ENCODE measurements at regions not wholly inside any gene's neighbourhood (a gene's known extent, or its start where the extent isn't known, plus 50 kb on each side); places are given as distances from the start of the nearest gene placed in this dataset.
"Not testable (repeated sequence)": the region's sequence is repeated elsewhere in the genome, so short reads cannot be mapped to it uniquely, and the experiment has no call there.

DNA sequence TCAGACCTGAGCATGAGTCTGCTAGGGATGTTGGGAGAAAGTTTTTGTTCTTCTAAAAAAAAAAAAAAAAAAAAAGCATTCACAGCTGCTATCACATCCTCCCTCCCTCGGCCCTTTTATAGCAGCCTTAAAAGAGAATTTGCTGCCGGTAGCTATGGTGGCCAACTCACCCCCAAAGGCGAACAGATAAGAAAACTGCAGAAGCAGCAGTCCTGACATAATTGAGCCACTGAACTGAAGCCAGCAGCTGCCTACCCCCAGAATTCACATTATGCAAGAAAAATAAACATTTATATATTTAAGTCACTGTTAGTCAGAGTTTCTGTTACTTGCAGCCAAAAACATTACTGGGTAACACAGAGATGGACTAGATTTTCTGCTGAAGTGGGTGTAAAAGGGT, 124.3 kb upstream of the SMARCA2 start:
- TF ChIP-seq CTCF (optimal IDR thresholded peaks at IDR 0.05 in 1 of 3, IDR thresholded peaks at IDR 0.05 in 1 of 3, conservative IDR thresholded peaks at IDR 0.05 in 1 of 3; ENCODE audit: extremely low read depth in 1 of 3, insufficient read depth in 2 of 3, low read length in 3 of 3): no peak
- no peak for TF ChIP-seq EZH2 (IDR thresholded peaks at IDR 0.05; ENCODE audit: low read length)
- FAIRE-seq (no peak), DNase-seq (ENCODE audit: low read depth, low spot score) (no peak)
- dilution Hi-C loops (cut with MboI; ENCODE audit: extremely low pct_ligation_motif_present, low sequenced_read_pairs): no loop called here
- no peak overlapping the region for H2AFZ ChIP-seq (ENCODE audit: control insufficient read depth, low read length)
- H3K9ac ChIP-seq (ENCODE audit: control insufficient read depth, extremely low read depth, insufficient read depth, low read length): no peak overlapping the region
- no peaks in the 10 kb centered on the region for H3K9me1 ChIP-seq (ENCODE audit: control insufficient read depth, extremely low read depth, insufficient read depth, low read length)
- no peaks in the 10 kb centered on the region for H3K9me3 ChIP-seq (ENCODE audit: control insufficient read depth, low read depth, low read length)
- no peaks in the 10 kb centered on the region for H4K20me1 ChIP-seq (ENCODE audit: control insufficient read depth, extremely low read depth, insufficient read depth, low read length)
- no peaks in the 10 kb centered on the region for H3K4me1 ChIP-seq (ENCODE audit: control insufficient read depth, extremely low read depth, insufficient read depth, low read length)
- no peak overlapping the region for H3K4me3 ChIP-seq (ENCODE audit: control insufficient read depth in 2 of 3, extremely low read depth in 1 of 3, insufficient read depth in 2 of 3, low read depth in 1 of 3, low read length in 3 of 3)
- H3K36me3 ChIP-seq (ENCODE audit: control insufficient read depth in 2 of 2, extremely low read depth in 1 of 2, insufficient read depth in 2 of 2, low read length in 2 of 2): no peaks in the 10 kb centered on the region
- no peak overlapping the region for H3K27ac ChIP-seq (ENCODE audit: control insufficient read depth, insufficient read depth, low read length)
- H3K4me2 ChIP-seq (ENCODE audit: control insufficient read depth, extremely low read depth, insufficient read depth, low read depth, low read length): no peak overlapping the region
- no peaks in the 10 kb centered on the region for H3K79me2 ChIP-seq (ENCODE audit: control insufficient read depth, insufficient read depth, low read length)
- no peaks in the 10 kb centered on the region for H3K27me3 ChIP-seq (ENCODE audit: control insufficient read depth, extremely low read depth, insufficient read depth, low read length)

DNA sequence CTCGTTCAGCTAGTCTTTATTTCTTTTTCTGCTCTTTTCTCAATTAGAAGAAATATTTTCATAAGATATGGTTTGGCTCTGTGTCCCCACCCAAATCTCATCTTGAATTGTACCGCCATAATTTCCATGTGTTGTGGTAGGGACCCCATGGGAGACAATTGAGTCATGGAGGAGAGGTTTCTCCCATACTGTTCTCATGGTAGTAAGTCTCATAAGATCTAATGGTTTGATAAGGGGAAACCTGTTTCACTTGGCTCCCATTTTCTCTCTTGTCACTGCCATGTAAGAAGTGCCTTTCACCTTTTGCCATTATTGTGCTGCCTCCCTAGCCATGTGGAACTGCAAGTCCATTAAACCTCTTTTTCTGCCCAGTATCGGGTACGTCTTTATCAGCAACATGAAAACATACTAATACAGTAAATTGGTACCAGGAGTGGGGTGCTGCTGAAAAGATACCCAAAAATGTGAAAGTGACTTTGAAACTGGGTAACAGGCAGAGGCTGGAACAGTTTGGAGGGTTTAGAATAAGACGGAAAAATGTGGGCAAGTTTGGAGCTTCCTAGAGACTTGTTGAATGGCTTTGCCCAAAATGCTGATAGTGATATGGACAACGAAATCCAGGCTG, 112.0 kb upstream of the SMARCA2 start:
- H3K79me2 ChIP-seq (ENCODE audit: control insufficient read depth, insufficient read depth, low read length); H3K36me3 ChIP-seq (ENCODE audit: control insufficient read depth in 2 of 2, extremely low read depth in 1 of 2, insufficient read depth in 2 of 2, low read length in 2 of 2); H3K4me3 ChIP-seq (ENCODE audit: control insufficient read depth in 2 of 3, extremely low read depth in 1 of 3, insufficient read depth in 2 of 3, low read depth in 1 of 3, low read length in 3 of 3); H3K4me1 ChIP-seq (ENCODE audit: control insufficient read depth, extremely low read depth, insufficient read depth, low read length); FAIRE-seq; H3K27ac ChIP-seq (ENCODE audit: control insufficient read depth, insufficient read depth, low read length); H3K9me3 ChIP-seq (ENCODE audit: control insufficient read depth, low read depth, low read length); H3K9me1 ChIP-seq (ENCODE audit: control insufficient read depth, extremely low read depth, insufficient read depth, low read length); H3K27me3 ChIP-seq (ENCODE audit: control insufficient read depth, extremely low read depth, insufficient read depth, low read length); dilution Hi-C loops (cut with MboI; ENCODE audit: extremely low pct_ligation_motif_present, low sequenced_read_pairs); H4K20me1 ChIP-seq (ENCODE audit: control insufficient read depth, extremely low read depth, insufficient read depth, low read length); H3K9ac ChIP-seq (ENCODE audit: control insufficient read depth, extremely low read depth, insufficient read depth, low read length); H3K4me2 ChIP-seq (ENCODE audit: control insufficient read depth, extremely low read depth, insufficient read depth, low read depth, low read length); DNase-seq (ENCODE audit: low read depth, low spot score); H2AFZ ChIP-seq (ENCODE audit: control insufficient read depth, low read length): not testable (repeated sequence)

DNA sequence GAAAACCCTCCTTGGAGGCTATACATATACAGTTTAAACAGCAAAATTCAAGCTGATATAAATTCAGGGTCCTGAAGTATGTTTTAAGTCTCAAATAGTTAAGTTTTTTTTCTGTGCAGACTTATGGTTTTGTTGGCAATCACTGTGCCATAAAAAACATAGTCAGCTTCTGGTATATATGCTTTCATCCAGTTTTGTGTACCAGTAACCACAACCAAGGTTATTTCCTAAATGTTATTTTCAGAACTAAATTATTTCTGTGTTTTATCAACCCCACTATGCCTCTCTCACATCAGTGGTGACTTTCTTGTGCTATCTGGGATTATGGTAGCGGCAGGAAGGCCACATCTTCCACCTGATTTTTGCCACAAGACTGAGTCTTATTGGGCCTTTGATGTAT, 107.7 kb upstream of the SMARCA2 start:
- no peak overlapping the region for H3K4me2 ChIP-seq (ENCODE audit: control insufficient read depth, extremely low read depth, insufficient read depth, low read depth, low read length)
- H3K4me1 ChIP-seq (ENCODE audit: control insufficient read depth, extremely low read depth, insufficient read depth, low read length): no peaks in the 10 kb centered on the region
- no peaks in the 10 kb centered on the region for H3K27me3 ChIP-seq (ENCODE audit: control insufficient read depth, extremely low read depth, insufficient read depth, low read length)
- H3K36me3 ChIP-seq (ENCODE audit: control insufficient read depth in 2 of 2, extremely low read depth in 1 of 2, insufficient read depth in 2 of 2, low read length in 2 of 2): no peaks in the 10 kb centered on the region
- H3K27ac ChIP-seq (ENCODE audit: control insufficient read depth, insufficient read depth, low read length): no peak overlapping the region
- H3K9ac ChIP-seq (ENCODE audit: control insufficient read depth, extremely low read depth, insufficient read depth, low read length): no peak overlapping the region
- no peaks in the 10 kb centered on the region for H4K20me1 ChIP-seq (ENCODE audit: control insufficient read depth, extremely low read depth, insufficient read depth, low read length)
- no peak overlapping the region for H2AFZ ChIP-seq (ENCODE audit: control insufficient read depth, low read length)
- no peaks in the 10 kb centered on the region for H3K9me1 ChIP-seq (ENCODE audit: control insufficient read depth, extremely low read depth, insufficient read depth, low read length)
- H3K79me2 ChIP-seq (ENCODE audit: control insufficient read depth, insufficient read depth, low read length): no peaks in the 10 kb centered on the region
- no peaks in the 10 kb centered on the region for H3K9me3 ChIP-seq (ENCODE audit: control insufficient read depth, low read depth, low read length)
- TF ChIP-seq CTCF (optimal IDR thresholded peaks at IDR 0.05 in 1 of 3, IDR thresholded peaks at IDR 0.05 in 1 of 3, conservative IDR thresholded peaks at IDR 0.05 in 1 of 3; ENCODE audit: extremely low read depth in 1 of 3, insufficient read depth in 2 of 3, low read length in 3 of 3) (no peak), EZH2 (IDR thresholded peaks at IDR 0.05; ENCODE audit: low read length) (no peak)
- FAIRE-seq: no peak
- DNase-seq (ENCODE audit: low read depth, low spot score): no peak
- H3K4me3 ChIP-seq (ENCODE audit: control insufficient read depth in 2 of 3, extremely low read depth in 1 of 3, insufficient read depth in 2 of 3, low read depth in 1 of 3, low read length in 3 of 3): no peak overlapping the region
- dilution Hi-C loops (cut with MboI; ENCODE audit: extremely low pct_ligation_motif_present, low sequenced_read_pairs): no loop called here
